ENCODE measurements at regions not wholly inside any gene's neighbourhood (a gene's known extent, or its start where the extent isn't known, plus 50 kb on each side); places are given as distances from the start of the nearest gene placed in this dataset.

DNA sequence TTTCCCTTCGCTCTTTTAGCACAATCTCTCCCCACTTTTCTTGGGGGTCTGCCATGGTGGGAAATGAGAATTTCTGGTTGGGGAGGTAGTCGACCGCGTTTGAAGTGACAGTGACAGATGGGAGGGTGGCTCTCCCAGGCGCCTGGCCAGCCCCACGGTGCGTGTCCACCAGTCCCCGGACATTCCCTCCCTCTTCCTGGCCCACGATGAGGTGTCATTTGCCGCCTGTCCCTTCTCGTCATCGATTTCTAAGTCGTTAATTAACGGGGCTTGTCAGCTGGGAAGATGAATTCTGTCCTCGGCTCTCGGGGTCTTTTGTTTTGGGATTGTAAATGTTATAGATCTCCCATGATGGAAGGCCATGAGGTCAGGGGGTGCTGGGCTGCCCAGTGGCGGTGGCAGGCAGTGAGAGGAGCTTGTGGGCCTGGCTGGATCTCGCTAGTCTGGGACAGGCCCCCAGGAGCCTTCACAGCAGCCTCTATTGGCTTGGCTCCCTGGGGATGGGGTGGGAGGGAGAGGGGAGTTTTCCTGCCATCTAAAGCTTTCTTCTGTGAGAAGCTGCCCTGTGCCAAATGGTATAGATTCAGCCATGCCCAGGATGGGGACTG is 164.2 kb downstream of the MRM1 start:
- ATAC-seq: no peak
- intact Hi-C loops (cut with DNase I): no loop called here
- 68 to 74% (median 70%) methylated on average over 14 to 18 of the region's 18 CpGs for WGBS, 4 donors

DNA sequence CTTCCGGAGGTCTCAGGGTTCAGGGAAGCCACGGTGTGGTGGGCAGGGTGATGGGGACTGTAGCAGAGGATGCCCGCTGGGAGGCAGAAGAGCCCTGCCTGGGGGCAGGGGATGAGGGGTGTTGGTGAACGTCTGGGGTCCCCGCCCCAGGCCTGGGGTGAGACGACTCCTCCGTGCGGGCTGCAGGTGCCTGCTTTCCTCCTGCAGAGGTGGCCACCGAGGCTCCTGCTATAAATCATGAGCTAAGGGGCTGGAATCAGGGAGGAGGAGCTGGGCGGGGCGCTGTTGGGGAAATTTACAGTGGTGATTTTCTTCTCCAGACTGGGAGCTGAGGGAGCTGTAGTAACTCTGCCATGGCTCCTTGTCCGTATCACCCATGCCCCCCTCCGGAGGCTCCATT is 167.0 kb downstream of the MRM1 start:
- H3K4me3 ChIP-seq: no peak overlapping the region
- no peaks in the 10 kb centered on the region for H3K4me1 ChIP-seq
- ATAC-seq: no peak
- peaks cover 0 to 58% (median 12%) of the 10 kb centered on the region in 9 donors for H3K27me3 ChIP-seq
- no peak for DNase-seq
- intact Hi-C loops (cut with DNase I): no loop called here
- no peak overlapping the region for H3K27ac ChIP-seq
- WGBS, 4 donors: 27 to 43% (median 36%) methylated on average over 11 to 13 of the region's 13 CpGs
- no peaks in the 10 kb centered on the region for H3K9me3 ChIP-seq
- TF ChIP-seq POLR2A (IDR thresholded peaks at IDR 0.05): no peak
- TF ChIP-seq, protein P1, sequence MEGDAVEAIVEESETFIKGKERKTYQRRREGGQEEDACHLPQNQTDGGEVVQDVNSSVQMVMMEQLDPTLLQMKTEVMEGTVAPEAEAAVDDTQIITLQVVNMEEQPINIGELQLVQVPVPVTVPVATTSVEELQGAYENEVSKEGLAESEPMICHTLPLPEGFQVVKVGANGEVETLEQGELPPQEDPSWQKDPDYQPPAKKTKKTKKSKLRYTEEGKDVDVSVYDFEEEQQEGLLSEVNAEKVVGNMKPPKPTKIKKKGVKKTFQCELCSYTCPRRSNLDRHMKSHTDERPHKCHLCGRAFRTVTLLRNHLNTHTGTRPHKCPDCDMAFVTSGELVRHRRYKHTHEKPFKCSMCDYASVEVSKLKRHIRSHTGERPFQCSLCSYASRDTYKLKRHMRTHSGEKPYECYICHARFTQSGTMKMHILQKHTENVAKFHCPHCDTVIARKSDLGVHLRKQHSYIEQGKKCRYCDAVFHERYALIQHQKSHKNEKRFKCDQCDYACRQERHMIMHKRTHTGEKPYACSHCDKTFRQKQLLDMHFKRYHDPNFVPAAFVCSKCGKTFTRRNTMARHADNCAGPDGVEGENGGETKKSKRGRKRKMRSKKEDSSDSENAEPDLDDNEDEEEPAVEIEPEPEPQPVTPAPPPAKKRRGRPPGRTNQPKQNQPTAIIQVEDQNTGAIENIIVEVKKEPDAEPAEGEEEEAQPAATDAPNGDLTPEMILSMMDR (IDR thresholded peaks at IDR 0.05): no peak
- no peaks in the 10 kb centered on the region for H3K36me3 ChIP-seq

More for the DNA sequence above, 164.2 kb downstream of the MRM1 start:
- H3K4me1 ChIP-seq: peaks cover 0 to 4% (median 0%) of the 10 kb centered on the region in 12 donors
- no peak for DNase-seq
- no peaks in the 10 kb centered on the region for H3K9me3 ChIP-seq
- TF ChIP-seq POLR2A (IDR thresholded peaks at IDR 0.05): no peak
- TF ChIP-seq, protein P1 (IDR thresholded peaks at IDR 0.05): no peak
- H3K36me3 ChIP-seq: no peaks in the 10 kb centered on the region
- no peak overlapping the region for H3K27ac ChIP-seq
- no peak overlapping the region for H3K4me3 ChIP-seq
- peaks cover 0 to 48% (median 12%) of the 10 kb centered on the region in 9 donors for H3K27me3 ChIP-seq

DNA sequence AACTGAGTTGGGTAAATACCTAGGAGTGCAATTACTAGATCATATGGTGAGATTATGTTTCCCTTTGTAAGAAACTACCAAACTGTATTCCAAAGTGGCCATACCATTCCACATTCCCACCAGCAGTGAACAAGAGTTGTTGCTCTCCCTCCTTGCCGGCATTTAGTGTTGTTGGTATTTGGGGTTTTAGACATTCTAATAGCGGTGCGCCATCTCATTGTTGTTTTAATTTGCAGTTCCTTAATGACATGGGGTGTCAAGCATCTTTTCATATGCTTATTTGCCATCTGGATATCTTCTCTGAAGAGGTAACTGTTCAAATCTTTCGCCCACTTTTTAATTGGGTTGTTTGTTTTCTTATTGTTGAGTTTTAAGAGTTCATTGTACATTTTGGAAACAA is 164.2 kb upstream of the LHX1 start:
- no peak for DNase-seq
- WGBS, 4 donors: 30 to 37% (median 32%) methylated on average over 4 of the region's 4 CpGs
- Histone ChIP-seq H3K27me3 (peaks cover 0 to 42% (median 4%) of the 10 kb centered on the region in 9 donors), H3K27ac (no peak overlapping the region), H3K36me3 (no peaks in the 10 kb centered on the region), H3K4me3 (no peak overlapping the region), H3K9me3 (no peaks in the 10 kb centered on the region), H3K4me1 (no peaks in the 10 kb centered on the region)
- intact Hi-C loops (cut with DNase I): no loop called here
- no peak for ATAC-seq
- no peak for TF ChIP-seq POLR2A (IDR thresholded peaks at IDR 0.05)
- TF ChIP-seq, protein P1 (IDR thresholded peaks at IDR 0.05): no peak

DNA sequence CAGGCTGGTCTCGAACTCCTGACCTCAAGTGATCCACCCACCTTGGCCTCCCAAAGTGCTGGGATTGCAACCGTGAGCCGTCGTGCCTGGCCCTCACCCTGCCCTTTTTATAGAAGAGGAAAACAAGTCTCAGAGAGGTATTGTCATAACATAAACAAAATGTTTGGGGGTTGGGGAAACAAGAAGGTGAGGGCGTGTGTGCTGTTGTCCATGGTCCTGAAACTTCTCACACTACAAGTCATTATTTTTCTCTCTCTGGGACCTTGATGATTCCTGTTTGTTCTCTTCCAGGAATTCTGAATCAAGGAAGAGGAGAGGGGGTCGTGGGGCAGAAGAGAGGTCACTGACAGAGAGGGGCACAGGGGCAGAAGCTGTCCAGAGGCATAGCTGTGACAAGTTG is 160.2 kb upstream of the LHX1 start:
- Histone ChIP-seq H3K36me3 (no peaks in the 10 kb centered on the region), H3K27ac (no peak overlapping the region), H3K9me3 (no peaks in the 10 kb centered on the region), H3K4me1 (no peaks in the 10 kb centered on the region), H3K4me3 (no peak overlapping the region), H3K27me3 (peaks cover 0 to 29% (median 0%) of the 10 kb centered on the region in 9 donors)
- DNase-seq: no peak
- 22 to 26% (median 24%) methylated on average over 6 of the region's 6 CpGs for WGBS, 4 donors
- ATAC-seq: no peak
- no peak for TF ChIP-seq POLR2A (IDR thresholded peaks at IDR 0.05)
- TF ChIP-seq, protein P1 (IDR thresholded peaks at IDR 0.05): no peak
- intact Hi-C loops (cut with DNase I): no loop called here
